A673 (cell line): ENCODE measurements at regions not wholly inside any gene's neighbourhood (a gene's known extent, or its start where the extent isn't known, plus 50 kb on each side); places are given as distances from the start of the nearest gene placed in this dataset.

ENCODE experiments used
- BruUV-seq: library from RNA; stranded (reverse); fragments of 400-500 nt; replicated peaks from 2 replicates; lab custom pipeline; 2021; lab: Mats Ljungman, UMichigan
- CTCF ChIA-PET: fragments of 300-600 bp; sonication (Branson Sonifier 250); formaldehyde crosslinking; loops from one replicate; lab custom pipeline; 2022; ENCODE audit warnings: antibody characterized with exemption; lab: Charles Lee
- POLR2A ChIA-PET: fragments of 300-600 bp; sonication (Branson Sonifier 250); formaldehyde crosslinking; loops from one replicate; lab custom pipeline; 2022; ENCODE audit warnings: antibody characterized with exemption; ENCODE audit not compliant: low non-redundant PET; lab: Charles Lee
- DNase-seq: peaks from one replicate; pipeline ENCODE4 v3.0.0-alpha.2; 2015; ENCODE audit warnings: low spot score
- H3K27ac ChIP-seq: fragments of 200-600 bp; sonication (generic); 2 replicates; pipeline ENCODE4 v1.5.1; 2016; ENCODE audit warnings: mixed run types, low read depth, mild to moderate bottlenecking, mixed read lengths, antibody characterized with exemption, low read length; ENCODE audit not compliant: poor library complexity, severe bottlenecking
- H3K27me3 ChIP-seq: fragments of 200-600 bp; sonication (generic); replicated peaks from 2 replicates; pipeline ENCODE4 v1.6.1; 2017; ENCODE audit warnings: mixed run types, low read depth, mild to moderate bottlenecking, mixed read lengths, antibody characterized with exemption, low read length; ENCODE audit not compliant: insufficient read depth, poor library complexity
- H3K36me3 ChIP-seq: fragments of 200-600 bp; sonication (generic); 2 replicates; pipeline ENCODE4 v1.6.1; 2016; ENCODE audit warnings: mixed run types, mild to moderate bottlenecking, mixed read lengths, antibody characterized with exemption, low read length; ENCODE audit not compliant: insufficient read depth, poor library complexity, severe bottlenecking
- H3K4me1 ChIP-seq: fragments of 200-600 bp; sonication (generic); 2 replicates; pipeline ENCODE4 v1.6.1; 2017; ENCODE audit warnings: mixed run types, mild to moderate bottlenecking, mixed read lengths, antibody characterized with exemption, low read length; ENCODE audit not compliant: insufficient read depth, poor library complexity, severe bottlenecking
- H3K4me3 ChIP-seq: fragments of 200-600 bp; sonication (generic); 2 replicates; pipeline ENCODE4 v1.5.1; 2016; ENCODE audit warnings: low read depth, mixed run types, mild to moderate bottlenecking, mixed read lengths, low read length; ENCODE audit not compliant: poor library complexity, severe bottlenecking
- H3K9me3 ChIP-seq: fragments of 200-600 bp; sonication (generic); 2 replicates; pipeline ENCODE4 v1.6.1; 2016; ENCODE audit warnings: mixed run types, low read depth, mild to moderate bottlenecking, mixed read lengths, antibody characterized with exemption, low read length; ENCODE audit not compliant: poor library complexity, severe bottlenecking
- EZH2 ChIP-seq: fragments of 200-600 bp; sonication (generic); IDR thresholded peaks from 2 replicates; pipeline ENCODE4 v1.6.1; 2017; ENCODE audit warnings: borderline replicate concordance, low read depth, mild to moderate bottlenecking, mixed read lengths, antibody characterized with exemption, low read length; ENCODE audit not compliant: poor library complexity, severe bottlenecking
- intact Hi-C: fragments of 100-400 bp; cut with micrococcal nuclease; formaldehyde crosslinking; loops from one replicate; pipeline ENCODE4 v1.10.0; 2022; ENCODE audit not compliant: unreplicated experiment
- TF ChIP-seq, protein P1 (sequence below): fragments of 300-800, 200-600 bp; sonication (generic); conservative IDR thresholded peaks from 2 replicates; pipeline ENCODE4 v1.5.1; 2017; ENCODE audit warnings: low read depth, mild to moderate bottlenecking, antibody characterized with exemption, low read length, moderate library complexity, mixed read lengths

DNA sequence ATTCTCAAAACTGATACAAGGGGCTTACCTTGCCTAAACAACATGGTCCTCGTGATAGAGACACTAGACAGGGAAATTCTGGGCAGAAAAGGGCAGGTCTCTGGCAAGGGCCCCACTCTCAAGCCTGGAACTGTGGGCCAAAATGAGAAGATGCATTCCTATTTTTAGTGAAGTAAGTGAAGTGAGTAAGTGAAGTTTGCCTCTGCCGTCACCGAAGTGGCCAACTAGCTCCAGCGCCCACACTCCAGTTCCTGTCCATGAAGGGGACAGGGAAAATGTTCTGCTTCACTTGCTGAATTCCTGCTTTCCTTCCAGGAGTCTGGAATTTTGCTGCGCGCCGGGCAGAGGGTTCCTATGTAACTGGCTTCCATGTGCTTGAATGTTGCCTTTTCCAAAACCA, 1035.6 kb upstream of the TMEM132C start:
- POLR2A ChIA-PET = no interaction called here

DNA sequence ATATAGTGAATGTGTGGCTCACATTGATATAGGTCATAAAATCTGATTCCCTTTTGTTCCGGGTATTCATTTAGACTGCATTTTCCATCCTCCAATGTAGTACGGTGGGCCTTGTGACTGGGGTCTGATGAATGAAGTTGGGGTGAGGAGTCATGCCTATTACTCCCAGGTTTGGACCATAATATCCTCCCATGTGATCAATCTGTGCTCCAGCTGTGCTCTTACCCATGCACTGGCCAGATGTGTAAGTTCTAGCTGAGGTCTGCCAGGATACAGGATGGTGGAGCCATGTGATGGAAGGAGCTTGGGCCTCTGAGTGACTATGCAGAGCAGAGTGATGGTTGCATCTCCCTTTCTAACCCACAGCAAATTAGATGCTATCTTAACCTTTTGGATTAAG, 1034.0 kb upstream of the TMEM132C start:
- H3K36me3 ChIP-seq = no peaks in the 10 kb centered on the region
- intact Hi-C loops = no loop called here
- no peak overlapping the region for H3K4me3 ChIP-seq
- H3K4me1 ChIP-seq = peaks cover 6% of the 10 kb centered on the region
- H3K27me3 ChIP-seq = no peaks in the 10 kb centered on the region
- CTCF ChIA-PET = no interaction called here
- H3K9me3 ChIP-seq = no peaks in the 10 kb centered on the region
- H3K27ac ChIP-seq = no peak overlapping the region
- no TSS peak for BruUV-seq
- no peak for DNase-seq
- TF ChIP-seq, protein P1, sequence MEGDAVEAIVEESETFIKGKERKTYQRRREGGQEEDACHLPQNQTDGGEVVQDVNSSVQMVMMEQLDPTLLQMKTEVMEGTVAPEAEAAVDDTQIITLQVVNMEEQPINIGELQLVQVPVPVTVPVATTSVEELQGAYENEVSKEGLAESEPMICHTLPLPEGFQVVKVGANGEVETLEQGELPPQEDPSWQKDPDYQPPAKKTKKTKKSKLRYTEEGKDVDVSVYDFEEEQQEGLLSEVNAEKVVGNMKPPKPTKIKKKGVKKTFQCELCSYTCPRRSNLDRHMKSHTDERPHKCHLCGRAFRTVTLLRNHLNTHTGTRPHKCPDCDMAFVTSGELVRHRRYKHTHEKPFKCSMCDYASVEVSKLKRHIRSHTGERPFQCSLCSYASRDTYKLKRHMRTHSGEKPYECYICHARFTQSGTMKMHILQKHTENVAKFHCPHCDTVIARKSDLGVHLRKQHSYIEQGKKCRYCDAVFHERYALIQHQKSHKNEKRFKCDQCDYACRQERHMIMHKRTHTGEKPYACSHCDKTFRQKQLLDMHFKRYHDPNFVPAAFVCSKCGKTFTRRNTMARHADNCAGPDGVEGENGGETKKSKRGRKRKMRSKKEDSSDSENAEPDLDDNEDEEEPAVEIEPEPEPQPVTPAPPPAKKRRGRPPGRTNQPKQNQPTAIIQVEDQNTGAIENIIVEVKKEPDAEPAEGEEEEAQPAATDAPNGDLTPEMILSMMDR = no peak
- TF ChIP-seq EZH2 = no peak
- POLR2A ChIA-PET = no interaction called here

More for the DNA sequence above, 1035.6 kb upstream of the TMEM132C start:
- Histone ChIP-seq H3K4me1 (peaks cover 6% of the 10 kb centered on the region), H3K36me3 (no peaks in the 10 kb centered on the region), H3K27ac (no peak overlapping the region), H3K9me3 (no peaks in the 10 kb centered on the region), H3K27me3 (no peaks in the 10 kb centered on the region), H3K4me3 (no peak overlapping the region)
- no TSS peak for BruUV-seq
- TF ChIP-seq, protein P1 = no peak
- TF ChIP-seq EZH2 = no peak
- intact Hi-C loops = no loop called here
- DNase-seq = no peak
- CTCF ChIA-PET = no interaction called here

DNA sequence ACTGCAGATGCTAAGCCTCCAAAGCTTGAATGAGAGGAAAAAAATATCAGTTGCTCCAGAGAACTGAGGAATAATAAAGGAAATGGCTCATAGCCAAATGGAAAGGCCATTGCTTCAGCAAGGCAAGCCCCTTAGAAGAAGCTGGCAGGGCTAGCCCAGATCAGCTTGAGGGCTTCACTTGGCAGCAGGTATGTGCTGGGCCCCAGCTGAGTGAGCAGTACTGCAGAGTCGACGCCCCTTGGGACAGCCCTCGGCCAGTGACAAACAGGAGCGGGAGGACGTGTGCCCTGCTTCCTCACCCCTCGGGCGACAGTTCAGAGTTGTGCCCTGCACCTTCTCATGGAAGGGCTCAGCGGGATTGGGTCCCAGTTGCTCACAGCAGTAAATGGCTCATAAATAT, 1031.2 kb upstream of the TMEM132C start:
- no peaks in the 10 kb centered on the region for H3K36me3 ChIP-seq
- no peaks in the 10 kb centered on the region for H3K9me3 ChIP-seq
- ChIA-PET POLR2A (no interaction called here), CTCF (no interaction called here)
- H3K4me3 ChIP-seq = no peak overlapping the region
- no peaks in the 10 kb centered on the region for H3K27me3 ChIP-seq
- no peak for DNase-seq
- H3K27ac ChIP-seq = no peak overlapping the region
- intact Hi-C loops = no loop called here
- TF ChIP-seq EZH2 = no peak
- TF ChIP-seq, protein P1 = no peak
- BruUV-seq = no TSS peak
- peaks cover 13% of the 10 kb centered on the region for H3K4me1 ChIP-seq
